Osteoblast (primary cell): ENCODE measurements at regions not wholly inside any gene's neighbourhood (a gene's known extent, or its start where the extent isn't known, plus 50 kb on each side); places are given as distances from the start of the nearest gene placed in this dataset.
"Not testable (repeated sequence)": the region's sequence is repeated elsewhere in the genome, so short reads cannot be mapped to it uniquely, and the experiment has no call there.

Source experiments
- DNase-seq: peaks from one replicate; pipeline ENCODE4 v3.0.0; 2011; ENCODE audit warnings: low spot score, mixed read lengths; ENCODE audit not compliant: insufficient read length; ENCODE audit errors: missing footprints
- H2AFZ ChIP-seq: 2 replicates; pipeline ENCODE4 v1.6.0; 2011; ENCODE audit warnings: mild to moderate bottlenecking, low read length
- H3K27ac ChIP-seq: 2 replicates; pipeline ENCODE4 v1.5.1; 2011; ENCODE audit warnings: mild to moderate bottlenecking, low read depth, low read length, moderate library complexity
- H3K27me3 ChIP-seq: 2 replicates; pipeline ENCODE4 v1.6.0; 2012; ENCODE audit warnings: mild to moderate bottlenecking, control low read depth, inconsistent platforms, low read length, moderate library complexity; ENCODE audit not compliant: insufficient read depth
- H3K36me3 ChIP-seq: 2 replicates; pipeline ENCODE4 v1.5.1; 2011; ENCODE audit warnings: mild to moderate bottlenecking, low read length, control low read depth, moderate library complexity; ENCODE audit not compliant: insufficient read depth
- H3K4me1 ChIP-seq: 2 replicates; pipeline ENCODE4 v1.5.1; 2011; ENCODE audit warnings: mild to moderate bottlenecking, low read length, control low read depth, moderate library complexity; ENCODE audit not compliant: insufficient read depth
- H3K4me2 ChIP-seq: 2 replicates; pipeline ENCODE4 v1.6.0; 2011; ENCODE audit warnings: mild to moderate bottlenecking, low read length; ENCODE audit not compliant: insufficient read depth
- H3K4me3 ChIP-seq: fragments of 200-600 bp; sonication (generic); 3 replicates; pipeline ENCODE4 v1.5.1; 2012; ENCODE audit warnings: mild to moderate bottlenecking, low read length, inconsistent platforms; ENCODE audit not compliant: insufficient read depth
- H3K79me2 ChIP-seq: 2 replicates; pipeline ENCODE4 v1.6.0; 2012; ENCODE audit warnings: mild to moderate bottlenecking, low read length, control low read depth, inconsistent platforms; ENCODE audit not compliant: insufficient read depth
- H3K9me3 ChIP-seq: 2 replicates; pipeline ENCODE4 v1.5.1; 2011; ENCODE audit warnings: low read depth, low read length, control low read depth
- H4K20me1 ChIP-seq: 2 replicates; pipeline ENCODE4 v1.6.0; 2012; ENCODE audit warnings: mild to moderate bottlenecking, low read length, control low read depth; ENCODE audit not compliant: insufficient read depth
- CTCF ChIP-seq: IDR thresholded peaks from 2 replicates; pipeline ENCODE4 v1.5.1; 2011; ENCODE audit warnings: mild to moderate bottlenecking, low read depth, low read length, moderate library complexity; ENCODE audit errors: extremely low read depth

GRCh38 chr2:57218206-57218605, 828.4 kb upstream of the VRK2 start:
- Histone ChIP-seq H3K27me3 (no peaks in the 10 kb centered on the region), H4K20me1 (no peaks in the 10 kb centered on the region), H3K36me3 (no peaks in the 10 kb centered on the region), H3K79me2 (no peaks in the 10 kb centered on the region), H3K4me3 (no peak overlapping the region), H3K4me1 (no peaks in the 10 kb centered on the region), H3K27ac (no peak overlapping the region), H3K9me3 (no peaks in the 10 kb centered on the region), H2AFZ (no peak overlapping the region), H3K4me2 (no peak overlapping the region)
- DNase-seq = no peak
- no peak for TF ChIP-seq CTCF

GRCh38 chr2:57229706-57230105, 816.9 kb upstream of the VRK2 start:
- H2AFZ ChIP-seq, H3K27ac ChIP-seq, H3K79me2 ChIP-seq, H4K20me1 ChIP-seq, H3K27me3 ChIP-seq, H3K4me3 ChIP-seq, H3K4me2 ChIP-seq, DNase-seq, H3K36me3 ChIP-seq, H3K4me1 ChIP-seq, H3K9me3 ChIP-seq: not testable (repeated sequence)

GRCh38 chr2:57232341-57232740, 814.3 kb upstream of the VRK2 start:
- H2AFZ ChIP-seq, H3K27me3 ChIP-seq, H3K4me2 ChIP-seq, DNase-seq, H4K20me1 ChIP-seq, H3K4me3 ChIP-seq, H3K79me2 ChIP-seq, H3K9me3 ChIP-seq, H3K36me3 ChIP-seq, H3K27ac ChIP-seq, H3K4me1 ChIP-seq: not testable (repeated sequence)

- H3K27me3 ChIP-seq, H3K9me3 ChIP-seq, H3K4me3 ChIP-seq, H3K36me3 ChIP-seq, DNase-seq, H3K79me2 ChIP-seq, H2AFZ ChIP-seq, H4K20me1 ChIP-seq, H3K4me1 ChIP-seq, H3K27ac ChIP-seq, H3K4me2 ChIP-seq: not testable (repeated sequence)
These were observed 795.1 kb upstream of the VRK2 start for GRCh38 chr2:57251495-57251894.

GRCh38 chr2:57276408-57276807, 770.2 kb upstream of the VRK2 start:
- not testable (repeated sequence) for H3K27ac ChIP-seq, DNase-seq, H4K20me1 ChIP-seq

GRCh38 chr2:57278451-57278850, 768.2 kb upstream of the VRK2 start:
- Histone ChIP-seq H3K27me3 (no peaks in the 10 kb centered on the region), H3K27ac (no peak overlapping the region), H2AFZ (no peak overlapping the region), H3K4me3 (no peak overlapping the region), H3K79me2 (no peaks in the 10 kb centered on the region), H3K4me1 (no peaks in the 10 kb centered on the region), H3K9me3 (no peaks in the 10 kb centered on the region), H3K36me3 (no peaks in the 10 kb centered on the region), H4K20me1 (no peaks in the 10 kb centered on the region), H3K4me2 (no peak overlapping the region)
- no peak for TF ChIP-seq CTCF
- no peak for DNase-seq

More at GRCh38 chr2:57276408-57276807, 770.2 kb upstream of the VRK2 start:
- H3K4me1 ChIP-seq, H3K36me3 ChIP-seq, H3K79me2 ChIP-seq, H3K4me3 ChIP-seq, H3K27me3 ChIP-seq, H3K9me3 ChIP-seq, H3K4me2 ChIP-seq, H2AFZ ChIP-seq: not testable (repeated sequence)
